SK-N-MC (cell line): ENCODE measurements at regions not wholly inside any gene's neighbourhood (a gene's known extent, or its start where the extent isn't known, plus 50 kb on each side); places are given as distances from the start of the nearest gene placed in this dataset.

Experiments
- DNase-seq: peaks from one replicate; pipeline ENCODE4 v3.0.0-alpha.2; 2011; ENCODE audit warnings: low read depth, low spot score
- H3K27ac ChIP-seq: fragments of 200-600 bp; sonication (generic); 2 replicates; pipeline ENCODE4 v1.5.1; 2016; ENCODE audit warnings: mixed run types
- H3K36me3 ChIP-seq: fragments of 200-600 bp; sonication (generic); 2 replicates; pipeline ENCODE4 v1.6.1; 2017; ENCODE audit warnings: antibody characterized with exemption, low read length, mixed read lengths; ENCODE audit not compliant: insufficient read depth
- H3K4me3 ChIP-seq: fragments of 200-600 bp; sonication (generic); 2 replicates; pipeline ENCODE4 v1.5.1; 2016
- H3K9ac ChIP-seq: fragments of 200-600 bp; sonication (generic); 2 replicates; pipeline ENCODE4 v1.8.0; 2017; ENCODE audit warnings: mixed run types, mixed read lengths; ENCODE audit not compliant: insufficient read length
- H3K9me3 ChIP-seq: fragments of 200-600 bp; sonication (generic); 2 replicates; pipeline ENCODE4 v1.6.1; 2017; ENCODE audit warnings: low read depth, mild to moderate bottlenecking, antibody characterized with exemption, low read length, moderate library complexity, mixed read lengths
- EZH2 ChIP-seq: fragments of 200-600 bp; sonication (generic); IDR thresholded peaks from one replicate; pipeline ENCODE4 v1.6.1; 2017; ENCODE audit warnings: antibody characterized with exemption
- FOXP2 ChIP-seq: optimal IDR thresholded peaks from 2 replicates; pipeline ENCODE3; 2011; ENCODE audit warnings: mild to moderate bottlenecking, moderate library complexity; ENCODE audit not compliant: insufficient read depth; ENCODE audit errors: extremely low read length, control extremely low read depth
- POLR2AphosphoS5 ChIP-seq: IDR thresholded peaks from 2 replicates; pipeline ENCODE4 v1.6.1; 2012; ENCODE audit warnings: mild to moderate bottlenecking, low read depth, low read length, borderline replicate concordance

DNA sequence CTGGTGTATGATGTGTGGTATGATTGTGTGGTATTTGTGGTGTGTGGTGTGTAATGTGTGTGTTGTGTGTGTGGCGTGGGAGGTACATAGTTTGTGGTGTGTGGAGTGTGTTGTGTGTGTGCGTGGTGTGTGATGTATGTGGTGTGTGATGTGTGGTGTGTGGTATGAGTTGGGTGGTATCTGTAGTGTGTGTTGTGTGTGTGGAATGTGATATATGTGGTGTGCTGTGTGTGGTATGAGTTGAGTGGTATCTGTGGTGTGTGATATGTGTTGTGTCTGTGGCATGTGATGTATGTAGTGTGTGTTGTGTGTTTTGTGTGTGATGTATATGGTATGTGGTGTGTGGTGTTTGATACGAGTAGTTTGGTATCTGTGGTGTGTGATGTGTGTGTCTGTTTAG is 272.5 kb upstream of the IRX1 start:
- no peak for DNase-seq
- no peak overlapping the region for H3K9ac ChIP-seq
- no peak overlapping the region for H3K27ac ChIP-seq
- H3K36me3 ChIP-seq, result no peaks in the 10 kb centered on the region
- TF ChIP-seq FOXP2 (no peak), POLR2AphosphoS5 (no peak), EZH2 (no peak)
- H3K9me3 ChIP-seq, result no peaks in the 10 kb centered on the region
- H3K4me3 ChIP-seq, result no peak overlapping the region

DNA sequence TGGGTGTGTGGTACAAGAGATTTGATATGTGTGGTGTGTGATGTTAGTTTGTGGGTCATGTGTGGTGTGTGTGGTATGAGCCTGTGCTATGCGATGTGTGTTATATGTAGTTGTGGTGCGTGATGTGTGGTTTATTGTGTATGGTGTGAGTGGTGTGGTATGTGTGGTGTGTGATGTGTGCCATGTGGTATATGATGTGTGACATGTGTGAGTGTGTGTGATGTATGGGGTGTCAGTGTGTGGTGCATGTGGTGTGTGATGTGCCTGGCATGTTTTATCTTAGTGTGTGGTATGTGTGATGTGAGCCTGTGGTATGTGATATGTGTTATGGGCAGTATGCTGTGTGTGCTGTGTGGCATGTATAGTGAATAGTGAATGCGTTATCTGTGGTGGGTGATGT is 273.0 kb upstream of the IRX1 start:
- Histone ChIP-seq H3K9me3 (no peaks in the 10 kb centered on the region), H3K4me3 (no peak overlapping the region), H3K36me3 (no peaks in the 10 kb centered on the region), H3K9ac (no peak overlapping the region), H3K27ac (no peak overlapping the region)
- TF ChIP-seq EZH2, result no peak
- TF ChIP-seq POLR2AphosphoS5, result no peak
- no peak for TF ChIP-seq FOXP2
- no peak for DNase-seq

DNA sequence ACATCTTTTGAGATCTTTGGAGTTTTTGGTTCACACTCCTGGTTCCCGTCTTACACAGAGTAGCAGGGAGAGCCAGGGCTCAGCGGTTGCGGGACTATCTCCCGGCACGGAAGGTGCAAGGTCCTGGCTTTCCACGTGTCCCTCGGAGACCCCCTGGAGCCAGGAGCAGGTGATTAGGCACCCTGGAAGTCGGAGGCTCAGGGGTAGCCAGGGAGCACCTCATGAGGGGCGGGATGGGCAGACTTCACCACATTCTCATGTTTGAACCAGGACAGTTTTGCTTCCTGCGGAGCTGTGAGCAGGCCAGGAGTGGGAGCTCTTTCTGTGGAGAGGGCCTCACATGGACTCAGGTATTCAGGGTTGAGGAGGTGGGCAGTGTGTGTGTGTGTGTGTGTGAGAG is 273.7 kb upstream of the IRX1 start:
- H3K9ac ChIP-seq, result no peak overlapping the region
- H3K9me3 ChIP-seq, result no peaks in the 10 kb centered on the region
- no peaks in the 10 kb centered on the region for H3K36me3 ChIP-seq
- TF ChIP-seq EZH2 (no peak), POLR2AphosphoS5 (no peak), FOXP2 (no peak)
- H3K4me3 ChIP-seq, result no peak overlapping the region
- no peak for DNase-seq
- no peak overlapping the region for H3K27ac ChIP-seq

DNA sequence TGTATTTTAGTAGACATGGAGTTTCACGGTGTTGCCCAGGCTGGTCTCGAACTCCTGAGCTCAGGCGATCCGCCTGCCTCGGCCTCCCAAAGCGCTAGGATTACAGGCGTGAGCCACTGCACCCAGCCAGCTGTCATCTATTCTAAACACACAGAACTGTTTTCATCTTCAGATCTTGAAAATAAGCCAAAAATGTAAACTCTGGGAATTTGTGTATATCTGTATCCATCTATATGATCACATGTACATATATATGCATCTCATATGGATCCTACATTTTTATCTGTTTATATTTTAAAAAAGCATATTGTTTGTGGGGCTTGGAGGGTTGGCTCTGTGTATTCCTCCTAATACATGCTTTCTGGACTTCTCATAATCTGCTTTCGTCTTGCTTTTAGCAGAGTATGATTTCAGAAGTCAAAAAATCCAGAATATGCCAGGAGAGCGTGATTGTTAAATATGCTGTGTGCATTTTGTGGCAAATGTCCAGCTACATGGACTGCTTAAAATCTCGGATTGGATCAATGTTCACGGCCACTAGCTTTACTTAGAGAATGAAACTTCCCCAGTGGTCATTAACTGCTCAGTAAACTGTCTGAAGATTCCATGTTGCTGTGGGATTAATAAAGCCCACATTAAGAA is 274.4 kb upstream of the IRX1 start:
- no peak overlapping the region for H3K9ac ChIP-seq
- TF ChIP-seq FOXP2, result no peak
- no peak for TF ChIP-seq POLR2AphosphoS5
- TF ChIP-seq EZH2, result no peak
- no peaks in the 10 kb centered on the region for H3K36me3 ChIP-seq
- H3K4me3 ChIP-seq, result no peak overlapping the region
- no peak overlapping the region for H3K27ac ChIP-seq
- no peaks in the 10 kb centered on the region for H3K9me3 ChIP-seq
- no peak for DNase-seq

DNA sequence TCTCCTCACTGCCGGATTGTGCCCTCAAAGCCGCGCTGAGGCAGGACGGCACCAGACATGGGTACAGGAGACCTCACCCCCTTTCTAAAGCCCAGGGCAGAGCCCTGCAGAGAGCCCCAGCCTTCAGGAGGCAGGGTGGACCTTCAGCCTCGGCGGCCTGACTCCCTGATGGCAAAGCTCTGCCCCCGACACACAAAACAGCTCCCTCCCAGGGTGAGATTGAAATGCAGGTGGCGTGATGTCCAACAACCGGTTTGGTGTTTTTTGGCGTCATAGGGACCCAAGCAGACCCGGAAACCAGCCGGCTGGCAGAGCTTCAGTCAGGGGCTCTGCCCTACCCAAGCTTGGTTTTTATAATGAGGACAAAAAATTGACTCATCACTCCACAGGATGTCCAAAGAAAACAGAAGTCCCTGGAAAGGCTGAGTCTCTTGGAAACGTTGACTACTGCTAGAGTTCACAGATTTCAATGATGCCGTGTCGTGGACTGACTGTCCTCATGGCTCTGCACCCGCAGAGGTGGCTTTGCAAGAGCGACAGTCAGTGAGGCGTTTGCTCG is 275.2 kb upstream of the IRX1 start:
- Histone ChIP-seq H3K9me3 (no peaks in the 10 kb centered on the region), H3K27ac (no peak overlapping the region), H3K9ac (no peak overlapping the region), H3K36me3 (no peaks in the 10 kb centered on the region), H3K4me3 (no peak overlapping the region)
- TF ChIP-seq FOXP2 (no peak), POLR2AphosphoS5 (no peak), EZH2 (no peak)
- DNase-seq, result no peak

DNA sequence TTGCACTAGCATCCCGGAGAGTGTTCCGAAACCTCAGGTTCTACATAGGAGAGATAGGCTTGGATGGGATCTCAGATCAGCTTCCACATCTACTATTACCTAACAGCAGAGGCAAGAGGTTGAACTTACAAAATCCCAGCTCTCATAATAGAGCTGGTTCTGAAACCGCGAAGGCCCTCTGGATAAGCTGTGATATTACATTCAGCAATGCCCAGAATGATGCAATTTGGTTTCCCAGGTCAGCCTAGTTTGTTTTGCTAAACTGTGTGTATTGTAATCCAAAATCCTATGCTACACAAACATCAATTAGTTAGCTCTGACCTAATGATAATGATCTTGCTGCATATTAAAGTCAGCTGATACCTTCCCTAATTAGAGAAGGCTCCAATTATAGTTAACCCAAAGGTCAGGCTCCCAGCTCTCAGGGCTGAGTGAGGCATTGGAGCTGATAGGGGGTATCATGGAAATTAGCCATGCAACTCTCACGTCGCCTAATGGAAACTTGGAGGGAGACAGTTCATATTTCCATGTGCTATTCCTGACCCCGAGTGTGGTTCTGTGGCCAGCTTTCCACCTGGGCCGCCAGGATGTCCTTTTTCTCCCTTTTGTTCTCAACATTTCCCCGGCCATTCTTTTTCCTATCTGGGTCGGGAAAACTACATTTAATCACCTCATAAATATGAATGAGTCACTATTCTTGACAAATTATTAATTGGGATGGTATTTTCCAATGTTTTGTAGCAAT is 278.4 kb upstream of the IRX1 start:
- no peaks in the 10 kb centered on the region for H3K9me3 ChIP-seq
- TF ChIP-seq POLR2AphosphoS5 (no peak), FOXP2 (no peak), EZH2 (no peak)
- H3K27ac ChIP-seq, result no peak overlapping the region
- no peak overlapping the region for H3K4me3 ChIP-seq
- DNase-seq, result no peak
- no peaks in the 10 kb centered on the region for H3K36me3 ChIP-seq
- H3K9ac ChIP-seq, result no peak overlapping the region

DNA sequence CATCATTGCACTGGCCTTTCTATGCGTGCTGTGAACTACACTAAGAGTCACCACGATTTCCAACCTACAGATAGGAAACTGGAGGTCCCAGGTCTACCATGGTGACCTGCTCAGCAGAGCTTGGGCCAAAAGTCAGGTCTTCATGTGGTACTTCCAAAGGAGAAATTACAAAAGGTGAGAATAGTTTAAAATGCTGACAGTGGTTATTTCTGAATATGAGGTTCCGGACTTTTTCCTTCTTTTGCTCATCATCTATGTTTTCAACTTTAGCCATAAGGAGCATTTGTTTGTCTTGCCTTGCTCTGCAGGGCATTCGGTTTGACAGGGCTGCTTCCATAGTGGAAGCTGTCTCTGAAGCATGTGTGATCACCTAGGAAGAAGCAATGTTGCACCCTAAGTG is 282.1 kb upstream of the IRX1 start:
- no peaks in the 10 kb centered on the region for H3K9me3 ChIP-seq
- H3K36me3 ChIP-seq, result no peaks in the 10 kb centered on the region
- no peak overlapping the region for H3K9ac ChIP-seq
- TF ChIP-seq FOXP2 (no peak), POLR2AphosphoS5 (no peak), EZH2 (no peak)
- H3K27ac ChIP-seq, result no peak overlapping the region
- no peak for DNase-seq
- no peak overlapping the region for H3K4me3 ChIP-seq

DNA sequence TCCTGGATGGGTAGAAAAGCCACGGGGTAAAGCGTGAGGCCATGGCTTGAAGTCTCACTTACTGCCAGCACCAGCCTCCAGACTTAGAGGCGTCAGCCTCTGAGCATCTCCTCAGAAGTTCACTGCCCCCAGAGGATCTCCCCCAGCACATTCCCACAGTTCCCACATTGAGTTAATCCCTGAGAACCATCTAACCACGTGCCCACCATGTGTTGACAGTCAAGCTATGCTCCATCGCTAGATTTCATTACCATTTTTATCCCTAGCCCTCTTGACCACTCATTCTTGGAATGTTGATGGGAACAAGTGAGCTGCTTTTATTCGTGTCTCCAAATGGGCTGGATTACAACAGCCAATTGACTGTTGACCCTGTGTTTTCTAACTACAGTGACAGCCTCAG is 283.3 kb upstream of the IRX1 start:
- H3K4me3 ChIP-seq, result no peak overlapping the region
- H3K9ac ChIP-seq, result no peak overlapping the region
- no peak for DNase-seq
- no peaks in the 10 kb centered on the region for H3K36me3 ChIP-seq
- no peaks in the 10 kb centered on the region for H3K9me3 ChIP-seq
- no peak overlapping the region for H3K27ac ChIP-seq
- TF ChIP-seq FOXP2 (no peak), EZH2 (no peak), POLR2AphosphoS5 (no peak)
